Hepatocyte (in vitro differentiated cells): ENCODE measurements at regions not wholly inside any gene's neighbourhood (a gene's known extent, or its start where the extent isn't known, plus 50 kb on each side); places are given as distances from the start of the nearest gene placed in this dataset. TPM values are rescaled to one million over a fixed set of nuclear protein-coding genes. Genes with fewer than 3 reads are reported as not detected.

ENCODE experiments used
- DNase-seq: peaks from one replicate; pipeline ENCODE4 v3.0.0-alpha.2; 2016; ENCODE audit warnings: low spot score
- H2AFZ ChIP-seq: fragments of 200-600 bp; sonication (generic); 2 replicates; pipeline ENCODE4 v1.6.0; 2016; ENCODE audit warnings: antibody characterized with exemption, mild to moderate bottlenecking
- H3K27ac ChIP-seq: fragments of 200-600 bp; sonication (generic); 2 replicates; pipeline ENCODE4 v1.5.1; 2016; ENCODE audit warnings: mild to moderate bottlenecking
- H3K27me3 ChIP-seq: fragments of 200-600 bp; sonication (generic); 2 replicates; pipeline ENCODE4 v1.6.1; 2016
- H3K36me3 ChIP-seq: fragments of 200-600 bp; sonication (generic); replicated peaks from 2 replicates; pipeline ENCODE4 v1.5.1; 2016; ENCODE audit warnings: low read depth; ENCODE audit not compliant: insufficient read depth
- H3K4me1 ChIP-seq: fragments of 200-600 bp; sonication (generic); 2 replicates; pipeline ENCODE4 v1.5.1; 2016; ENCODE audit warnings: mild to moderate bottlenecking, moderate library complexity; ENCODE audit not compliant: insufficient read depth
- H3K4me2 ChIP-seq: fragments of 200-600 bp; sonication (generic); 2 replicates; pipeline ENCODE4 v1.6.0; 2016
- H3K4me3 ChIP-seq: fragments of 200-600 bp; sonication (generic); 2 replicates; pipeline ENCODE4 v1.5.1; 2016; ENCODE audit warnings: mild to moderate bottlenecking
- H3K79me2 ChIP-seq: fragments of 200-600 bp; sonication (generic); 2 replicates; pipeline ENCODE4 v1.6.0; 2017; ENCODE audit warnings: mild to moderate bottlenecking
- H3K9me2 ChIP-seq: fragments of 200-600 bp; sonication (generic); replicated peaks from 2 replicates; pipeline ENCODE4 v1.6.0; 2017; ENCODE audit warnings: mild to moderate bottlenecking; ENCODE audit not compliant: insufficient read depth
- H3K9me3 ChIP-seq: fragments of 200-600 bp; sonication (generic); 2 replicates; pipeline ENCODE4 v1.5.1; 2016; ENCODE audit warnings: low read depth, mild to moderate bottlenecking
- H4K20me1 ChIP-seq: fragments of 200-600 bp; sonication (generic); 2 replicates; pipeline ENCODE4 v1.6.0; 2016; ENCODE audit warnings: mild to moderate bottlenecking; ENCODE audit not compliant: insufficient read depth, poor library complexity, severe bottlenecking
- EZH2 ChIP-seq: fragments of 200-600 bp; sonication (generic); IDR thresholded peaks from 2 replicates; pipeline ENCODE4 v1.6.1; 2016; ENCODE audit warnings: antibody characterized with exemption, mild to moderate bottlenecking, borderline replicate concordance
- EZH2phosphoT487 ChIP-seq: fragments of 200-600 bp; sonication (generic); IDR thresholded peaks from one replicate; pipeline ENCODE4 v1.6.1; 2018; ENCODE audit warnings: antibody characterized with exemption, mild to moderate bottlenecking, low read depth, moderate library complexity; ENCODE audit not compliant: unreplicated experiment, severe bottlenecking
- WGBS: methylation state at CpG from one replicate; pipeline ENCODE4 v1.1.6; 2016; ENCODE audit warnings: low lambda C conversion rate; ENCODE audit errors: missing lambda C conversion rate; 5-methylcytosine and 5-hydroxymethylcytosine counted together
- small RNA-seq: library from RNA; depleted of rRNA; stranded (forward); fragments of <200 nt; gene quantifications from one replicate; pipeline ENCODE3, GENCODE V24; 2014
- TF ChIP-seq, protein P1 (sequence below): fragments of 200-600 bp; sonication (generic); IDR thresholded peaks from 2 replicates; pipeline ENCODE4 v1.5.1; 2016; ENCODE audit warnings: antibody characterized with exemption, mild to moderate bottlenecking; ENCODE audit not compliant: poor library complexity

- H3K4me2 ChIP-seq = no peak overlapping the region
- 96% methylated on average over 3 of the region's 3 CpGs for WGBS
Measured at GRCh38 chr10:20953120-20953519, 56.0 kb upstream of the NEBL start.

GRCh38 chr10:20949967-20950366, 52.9 kb upstream of the NEBL start:
- no peak for TF ChIP-seq EZH2
- TF ChIP-seq EZH2phosphoT487 = no peak
- TF ChIP-seq, protein P1, sequence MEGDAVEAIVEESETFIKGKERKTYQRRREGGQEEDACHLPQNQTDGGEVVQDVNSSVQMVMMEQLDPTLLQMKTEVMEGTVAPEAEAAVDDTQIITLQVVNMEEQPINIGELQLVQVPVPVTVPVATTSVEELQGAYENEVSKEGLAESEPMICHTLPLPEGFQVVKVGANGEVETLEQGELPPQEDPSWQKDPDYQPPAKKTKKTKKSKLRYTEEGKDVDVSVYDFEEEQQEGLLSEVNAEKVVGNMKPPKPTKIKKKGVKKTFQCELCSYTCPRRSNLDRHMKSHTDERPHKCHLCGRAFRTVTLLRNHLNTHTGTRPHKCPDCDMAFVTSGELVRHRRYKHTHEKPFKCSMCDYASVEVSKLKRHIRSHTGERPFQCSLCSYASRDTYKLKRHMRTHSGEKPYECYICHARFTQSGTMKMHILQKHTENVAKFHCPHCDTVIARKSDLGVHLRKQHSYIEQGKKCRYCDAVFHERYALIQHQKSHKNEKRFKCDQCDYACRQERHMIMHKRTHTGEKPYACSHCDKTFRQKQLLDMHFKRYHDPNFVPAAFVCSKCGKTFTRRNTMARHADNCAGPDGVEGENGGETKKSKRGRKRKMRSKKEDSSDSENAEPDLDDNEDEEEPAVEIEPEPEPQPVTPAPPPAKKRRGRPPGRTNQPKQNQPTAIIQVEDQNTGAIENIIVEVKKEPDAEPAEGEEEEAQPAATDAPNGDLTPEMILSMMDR = no peak
- H4K20me1 ChIP-seq = no peaks in the 10 kb centered on the region
- H3K27me3 ChIP-seq = no peaks in the 10 kb centered on the region
- H3K36me3 ChIP-seq = no peaks in the 10 kb centered on the region
- H3K9me2 ChIP-seq = no peaks in the 10 kb centered on the region
- no peak for DNase-seq
- H3K9me3 ChIP-seq = no peaks in the 10 kb centered on the region
- H2AFZ ChIP-seq = no peak overlapping the region
- H3K27ac ChIP-seq = no peak overlapping the region
- 68% methylated on average over 6 of the region's 6 CpGs for WGBS
- H3K4me2 ChIP-seq = no peak overlapping the region
- H3K4me1 ChIP-seq = peaks cover 10% of the 10 kb centered on the region
- H3K4me3 ChIP-seq = no peak overlapping the region
- no peaks in the 10 kb centered on the region for H3K79me2 ChIP-seq

More at GRCh38 chr10:20953120-20953519, 56.0 kb upstream of the NEBL start:
- Histone ChIP-seq H4K20me1 (no peaks in the 10 kb centered on the region), H3K4me1 (peaks cover 18% of the 10 kb centered on the region), H3K27ac (no peak overlapping the region), H3K36me3 (no peaks in the 10 kb centered on the region), H3K9me3 (no peaks in the 10 kb centered on the region), H3K4me3 (no peak overlapping the region), H3K9me2 (no peaks in the 10 kb centered on the region), H3K27me3 (no peaks in the 10 kb centered on the region), H2AFZ (no peak overlapping the region), H3K79me2 (no peaks in the 10 kb centered on the region)
- no peak for DNase-seq
- TF ChIP-seq, protein P1 = no peak
- no peak for TF ChIP-seq EZH2phosphoT487
- TF ChIP-seq EZH2 = no peak

- TF ChIP-seq EZH2phosphoT487 (no peak), EZH2 (no peak)
- TF ChIP-seq, protein P1 = no peak
- no peaks in the 10 kb centered on the region for H4K20me1 ChIP-seq
- H3K79me2 ChIP-seq = no peaks in the 10 kb centered on the region
- H3K36me3 ChIP-seq = no peaks in the 10 kb centered on the region
- no peaks in the 10 kb centered on the region for H3K9me3 ChIP-seq
- no peak overlapping the region for H3K27ac ChIP-seq
- H2AFZ ChIP-seq = no peak overlapping the region
- H3K4me2 ChIP-seq = no peak overlapping the region
- WGBS = 77% methylated on average over 7 of the region's 7 CpGs
- no peaks in the 10 kb centered on the region for H3K27me3 ChIP-seq
- DNase-seq = no peak
- H3K4me3 ChIP-seq = no peak overlapping the region
- no peaks in the 10 kb centered on the region for H3K4me1 ChIP-seq
- H3K9me2 ChIP-seq = no peaks in the 10 kb centered on the region
Measured at GRCh38 chr10:20948686-20949327, 51.7 kb upstream of the NEBL start.

Small RNA genes in the stretch of these regions (small RNA-seq; reads per million reads assigned to genes)
- not detected for gene AL158209.2
- gene RF00017 = not detected
- gene RNU6-15P = not detected
